ENCODE measurements at regions not wholly inside any gene's neighbourhood (a gene's known extent, or its start where the extent isn't known, plus 50 kb on each side); places are given as distances from the start of the nearest gene placed in this dataset.

DNA sequence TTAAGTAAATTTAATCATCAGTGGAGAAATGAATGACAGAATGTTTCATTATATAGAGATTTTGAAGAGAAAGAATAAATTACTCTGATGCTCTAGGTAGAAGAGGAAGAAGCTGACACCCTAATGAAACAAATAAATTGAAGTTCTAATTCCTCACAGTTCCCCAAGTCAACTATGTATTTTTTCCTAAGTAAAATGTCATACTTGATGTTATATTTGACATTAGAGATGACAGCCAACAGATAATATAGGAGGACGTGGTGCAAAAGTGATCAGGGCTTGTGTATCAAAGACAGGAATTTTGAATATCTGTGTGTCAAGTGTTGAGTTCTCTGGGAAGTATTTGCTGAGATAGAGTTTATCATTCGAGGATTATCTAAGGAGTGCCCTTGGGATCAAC is 81.2 kb upstream of the CADPS start:
- H3K79me1 ChIP-seq (ENCODE audit: low read length): no peaks in the 10 kb centered on the region
- H4K8ac ChIP-seq (ENCODE audit: low read depth, low read length): no peak overlapping the region
- H3K4me1 ChIP-seq (ENCODE audit: control insufficient read depth in 1 of 2, insufficient read depth in 2 of 2, low read length in 2 of 2): no peaks in the 10 kb centered on the region
- no peak overlapping the region for H2AFZ ChIP-seq (ENCODE audit: insufficient read depth, low read length, poor library complexity)
- H3K4me3 ChIP-seq (ENCODE audit: low read depth, low read length): no peak overlapping the region
- H3K9me3 ChIP-seq (ENCODE audit: insufficient read depth, low read depth, low read length): no peaks in the 10 kb centered on the region
- no peak overlapping the region for H2BK5ac ChIP-seq (ENCODE audit: low read depth, low read length, poor library complexity)
- H3K36me3 ChIP-seq (ENCODE audit: control insufficient read depth in 1 of 2, insufficient read depth in 2 of 2, low read length in 2 of 2): no peaks in the 10 kb centered on the region
- H3K27me3 ChIP-seq (ENCODE audit: insufficient read depth, low read length): no peaks in the 10 kb centered on the region
- no CpG with 5 or more reads among the region's 2 CpGs for WGBS (ENCODE audit: extremely low coverage, insufficient coverage, insufficient read length)
- no peak overlapping the region for H2BK12ac ChIP-seq (ENCODE audit: low read length)
- H4K91ac ChIP-seq (ENCODE audit: low read depth, low read length): no peak overlapping the region
- H3K4ac ChIP-seq (ENCODE audit: low read depth, low read length): no peak overlapping the region
- no peak overlapping the region for H3K18ac ChIP-seq (ENCODE audit: low read length)
- no peak overlapping the region for H2BK120ac ChIP-seq (ENCODE audit: insufficient read depth, low read length, poor library complexity)
- H3K27ac ChIP-seq (ENCODE audit: low read depth, low read length): no peak overlapping the region
- no peak overlapping the region for H4K12ac ChIP-seq (ENCODE audit: low read depth, low read length)
- DNase-seq: no peak
- no peak overlapping the region for H2AK5ac ChIP-seq (ENCODE audit: low read length)
- no peak overlapping the region for H3K4me2 ChIP-seq (ENCODE audit: low read length)
- H3K23ac ChIP-seq (ENCODE audit: low read length): no peak overlapping the region
- no peak overlapping the region for H3K9ac ChIP-seq (ENCODE audit: low read length)
- H3K79me2 ChIP-seq (ENCODE audit: control insufficient read depth, insufficient read depth, low read length, poor library complexity): no peaks in the 10 kb centered on the region
- H3K14ac ChIP-seq (ENCODE audit: low read length): no peak overlapping the region

GRCh38 chr3:62961874-62962556 is 86.8 kb upstream of the CADPS start:
- Histone ChIP-seq H3K4me1 (ENCODE audit: control insufficient read depth in 1 of 2, insufficient read depth in 2 of 2, low read length in 2 of 2) (peaks cover 10 to 12% of the 10 kb centered on the region in 2 experiments), H3K4me2 (ENCODE audit: low read length) (peak overlapping the region; percentile 6), H2BK5ac (ENCODE audit: low read depth, low read length, poor library complexity) (no peak overlapping the region), H3K4ac (ENCODE audit: low read depth, low read length) (no peak overlapping the region), H3K79me1 (ENCODE audit: low read length) (no peaks in the 10 kb centered on the region), H3K9me3 (ENCODE audit: insufficient read depth, low read depth, low read length) (no peaks in the 10 kb centered on the region), H4K91ac (ENCODE audit: low read depth, low read length) (no peak overlapping the region), H3K27ac (ENCODE audit: low read depth, low read length) (no peak overlapping the region), H3K79me2 (ENCODE audit: control insufficient read depth, insufficient read depth, low read length, poor library complexity) (no peaks in the 10 kb centered on the region), H2BK12ac (ENCODE audit: low read length) (no peak overlapping the region), H3K23ac (ENCODE audit: low read length) (no peak overlapping the region), H3K27me3 (ENCODE audit: insufficient read depth, low read length) (peaks cover 2% of the 10 kb centered on the region), H3K18ac (ENCODE audit: low read length) (no peak overlapping the region), H4K8ac (ENCODE audit: low read depth, low read length) (no peak overlapping the region), H3K36me3 (ENCODE audit: control insufficient read depth in 1 of 2, insufficient read depth in 2 of 2, low read length in 2 of 2) (no peaks in the 10 kb centered on the region), H3K14ac (ENCODE audit: low read length) (no peak overlapping the region), H2BK120ac (ENCODE audit: insufficient read depth, low read length, poor library complexity) (no peak overlapping the region), H3K9ac (ENCODE audit: low read length) (no peak overlapping the region), H2AFZ (ENCODE audit: insufficient read depth, low read length, poor library complexity) (no peak overlapping the region), H4K12ac (ENCODE audit: low read depth, low read length) (no peak overlapping the region), H3K4me3 (ENCODE audit: low read depth, low read length) (no peak overlapping the region), H2AK5ac (ENCODE audit: low read length) (no peak overlapping the region)
- no peak for DNase-seq
- no CpG with 5 or more reads among the region's 6 CpGs for WGBS (ENCODE audit: extremely low coverage, insufficient coverage, insufficient read length)

- Histone ChIP-seq H3K9ac (ENCODE audit: low read length) (no peak overlapping the region), H3K9me3 (ENCODE audit: insufficient read depth, low read depth, low read length) (no peaks in the 10 kb centered on the region), H3K4me1 (ENCODE audit: control insufficient read depth in 1 of 2, insufficient read depth in 2 of 2, low read length in 2 of 2) (peaks cover 10 to 12% of the 10 kb centered on the region in 2 experiments), H3K23ac (ENCODE audit: low read length) (no peak overlapping the region), H3K79me1 (ENCODE audit: low read length) (no peaks in the 10 kb centered on the region), H3K27ac (ENCODE audit: low read depth, low read length) (peak overlapping the region; percentile 7), H4K8ac (ENCODE audit: low read depth, low read length) (no peak overlapping the region), H3K36me3 (ENCODE audit: control insufficient read depth in 1 of 2, insufficient read depth in 2 of 2, low read length in 2 of 2) (no peaks in the 10 kb centered on the region), H3K18ac (ENCODE audit: low read length) (no peak overlapping the region), H3K4me3 (ENCODE audit: low read depth, low read length) (no peak overlapping the region), H3K79me2 (ENCODE audit: control insufficient read depth, insufficient read depth, low read length, poor library complexity) (no peaks in the 10 kb centered on the region), H2BK120ac (ENCODE audit: insufficient read depth, low read length, poor library complexity) (no peak overlapping the region), H2AK5ac (ENCODE audit: low read length) (no peak overlapping the region), H3K14ac (ENCODE audit: low read length) (no peak overlapping the region), H3K4me2 (ENCODE audit: low read length) (no peak overlapping the region), H2BK5ac (ENCODE audit: low read depth, low read length, poor library complexity) (no peak overlapping the region), H4K12ac (ENCODE audit: low read depth, low read length) (no peak overlapping the region), H2AFZ (ENCODE audit: insufficient read depth, low read length, poor library complexity) (no peak overlapping the region), H3K4ac (ENCODE audit: low read depth, low read length) (no peak overlapping the region), H2BK12ac (ENCODE audit: low read length) (no peak overlapping the region), H3K27me3 (ENCODE audit: insufficient read depth, low read length) (peaks cover 2% of the 10 kb centered on the region), H4K91ac (ENCODE audit: low read depth, low read length) (no peak overlapping the region)
- no CpG with 5 or more reads among the region's 1 CpG for WGBS (ENCODE audit: extremely low coverage, insufficient coverage, insufficient read length)
- no peak for DNase-seq
These were observed 87.5 kb upstream of the CADPS start for GRCh38 chr3:62962714-62963113.

- H3K9me3 ChIP-seq (ENCODE audit: insufficient read depth, low read depth, low read length): no peaks in the 10 kb centered on the region
- DNase-seq: no peak
- peaks cover 10 to 12% of the 10 kb centered on the region in 2 experiments for H3K4me1 ChIP-seq (ENCODE audit: control insufficient read depth in 1 of 2, insufficient read depth in 2 of 2, low read length in 2 of 2)
- peaks cover 2% of the 10 kb centered on the region for H3K27me3 ChIP-seq (ENCODE audit: insufficient read depth, low read length)
- no peak overlapping the region for H3K23ac ChIP-seq (ENCODE audit: low read length)
- H2BK12ac ChIP-seq (ENCODE audit: low read length): no peak overlapping the region
- no peak overlapping the region for H2AK5ac ChIP-seq (ENCODE audit: low read length)
- H3K14ac ChIP-seq (ENCODE audit: low read length): no peak overlapping the region
- no peaks in the 10 kb centered on the region for H3K79me2 ChIP-seq (ENCODE audit: control insufficient read depth, insufficient read depth, low read length, poor library complexity)
- H3K4me3 ChIP-seq (ENCODE audit: low read depth, low read length): no peak overlapping the region
- H3K18ac ChIP-seq (ENCODE audit: low read length): no peak overlapping the region
- no peak overlapping the region for H3K9ac ChIP-seq (ENCODE audit: low read length)
- H4K8ac ChIP-seq (ENCODE audit: low read depth, low read length): no peak overlapping the region
- H3K4me2 ChIP-seq (ENCODE audit: low read length): no peak overlapping the region
- H3K36me3 ChIP-seq (ENCODE audit: control insufficient read depth in 1 of 2, insufficient read depth in 2 of 2, low read length in 2 of 2): no peaks in the 10 kb centered on the region
- no peak overlapping the region for H2BK5ac ChIP-seq (ENCODE audit: low read depth, low read length, poor library complexity)
- H2AFZ ChIP-seq (ENCODE audit: insufficient read depth, low read length, poor library complexity): no peak overlapping the region
- no peak overlapping the region for H3K4ac ChIP-seq (ENCODE audit: low read depth, low read length)
- H4K91ac ChIP-seq (ENCODE audit: low read depth, low read length): no peak overlapping the region
- no CpG with 5 or more reads among the region's 2 CpGs for WGBS (ENCODE audit: extremely low coverage, insufficient coverage, insufficient read length)
- H3K27ac ChIP-seq (ENCODE audit: low read depth, low read length): no peak overlapping the region
- H3K79me1 ChIP-seq (ENCODE audit: low read length): no peaks in the 10 kb centered on the region
- no peak overlapping the region for H2BK120ac ChIP-seq (ENCODE audit: insufficient read depth, low read length, poor library complexity)
- no peak overlapping the region for H4K12ac ChIP-seq (ENCODE audit: low read depth, low read length)
These were observed 90.1 kb upstream of the CADPS start for GRCh38 chr3:62965311-62965710.

All from trophoblast cell (in vitro differentiated cells and primary cell).